H9 (cell line): ENCODE measurements at regions not wholly inside any gene's neighbourhood (a gene's known extent, or its start where the extent isn't known, plus 50 kb on each side); places are given as distances from the start of the nearest gene placed in this dataset.

ENCODE experiments used
- DNase-seq: peaks from one replicate; pipeline ENCODE4 v3.0.0-alpha.2; 2017
- H2AFZ ChIP-seq: one replicate; pipeline ENCODE4 v1.6.1; 2013; ENCODE audit warnings: mild to moderate bottlenecking, low read length, control low read depth, moderate library complexity
- H2AK5ac ChIP-seq: 2 replicates; pipeline ENCODE4 v1.6.1; 2013; ENCODE audit warnings: low read length, control low read depth, mixed read lengths; ENCODE audit not compliant: insufficient read length
- H2BK120ac ChIP-seq: one replicate; pipeline ENCODE4 v1.6.1; 2013; ENCODE audit warnings: low read depth, mild to moderate bottlenecking, low read length, control low read depth, inconsistent platforms; ENCODE audit not compliant: poor library complexity, severe bottlenecking
- H2BK12ac ChIP-seq: 2 replicates; pipeline ENCODE4 v1.6.1; 2013; ENCODE audit warnings: low read length, control low read depth, mixed read lengths, low read depth; ENCODE audit not compliant: insufficient read length
- H2BK15ac ChIP-seq: 2 replicates; pipeline ENCODE4 v1.6.1; 2013; ENCODE audit warnings: low read depth, low read length, control low read depth
- H2BK20ac ChIP-seq: one replicate; pipeline ENCODE4 v1.6.1; 2013; ENCODE audit warnings: low read depth, mild to moderate bottlenecking, low read length, control low read depth, inconsistent platforms; ENCODE audit not compliant: poor library complexity, severe bottlenecking
- H2BK5ac ChIP-seq: 2 replicates; pipeline ENCODE4 v1.6.1; 2013; ENCODE audit warnings: low read length, control low read depth, mixed read lengths; ENCODE audit not compliant: insufficient read length
- H3K14ac ChIP-seq: 2 replicates; pipeline ENCODE4 v1.6.1; 2013; ENCODE audit warnings: low read length, control low read depth; ENCODE audit not compliant: insufficient read depth
- H3K18ac ChIP-seq: 2 replicates; pipeline ENCODE4 v1.6.1; 2013; ENCODE audit warnings: low read depth, mild to moderate bottlenecking, mixed read lengths, low read length, control low read depth; ENCODE audit not compliant: insufficient read length
- H3K23ac ChIP-seq: 2 replicates; pipeline ENCODE4 v1.6.1; 2013; ENCODE audit warnings: low read length, control low read depth, mixed read lengths, low read depth; ENCODE audit not compliant: insufficient read length
- H3K23me2 ChIP-seq: 2 replicates; pipeline ENCODE4 v1.6.1; 2013; ENCODE audit warnings: low read depth, mild to moderate bottlenecking, mixed read lengths, low read length, control low read depth; ENCODE audit not compliant: insufficient read length, poor library complexity, severe bottlenecking
- H3K27ac ChIP-seq: 2 replicates; pipeline ENCODE4 v1.5.1; 2013; ENCODE audit warnings: low read length, control low read depth, mixed read lengths, low read depth; ENCODE audit not compliant: insufficient read length
- H3K27me3 ChIP-seq: 2 replicates; pipeline ENCODE4 v1.6.1; 2013; ENCODE audit warnings: low read length, control low read depth, inconsistent platforms; ENCODE audit not compliant: insufficient read depth
- H3K4ac ChIP-seq: 2 replicates; pipeline ENCODE4 v1.6.1; 2013; ENCODE audit warnings: low read depth, mild to moderate bottlenecking, control low read depth, inconsistent platforms, low read length, moderate library complexity
- H3K4me1 ChIP-seq: 2 replicates; pipeline ENCODE4 v1.6.1; 2013; ENCODE audit warnings: low read length, control low read depth, inconsistent platforms; ENCODE audit not compliant: insufficient read depth
- H3K4me2 ChIP-seq: 2 replicates; pipeline ENCODE4 v1.6.1; 2013; ENCODE audit warnings: low read length, control low read depth, mixed read lengths; ENCODE audit not compliant: insufficient read length, insufficient read depth
- H3K56ac ChIP-seq: 2 replicates; pipeline ENCODE4 v1.6.1; 2013; ENCODE audit warnings: low read depth, mild to moderate bottlenecking, mixed read lengths, low read length, control low read depth; ENCODE audit not compliant: insufficient read length
- H3K79me1 ChIP-seq: 2 replicates; pipeline ENCODE4 v1.6.1; 2013; ENCODE audit warnings: low read depth, mild to moderate bottlenecking, moderate library complexity, low read length, control low read depth, inconsistent platforms; ENCODE audit not compliant: insufficient read depth, poor library complexity, severe bottlenecking
- H3K79me2 ChIP-seq: 2 replicates; pipeline ENCODE4 v1.6.1; 2013; ENCODE audit warnings: low read length, control low read depth, inconsistent platforms; ENCODE audit not compliant: insufficient read depth
- H3K9ac ChIP-seq: 2 replicates; pipeline ENCODE4 v1.6.1; 2013; ENCODE audit warnings: low read length, control low read depth, mixed read lengths; ENCODE audit not compliant: insufficient read length; ENCODE audit errors: extremely low read depth
- H3K9me3 ChIP-seq: one replicate; pipeline ENCODE4 v1.6.1; 2013; ENCODE audit warnings: low read depth, low read length, inconsistent platforms; ENCODE audit not compliant: control insufficient read depth
- H3T11ph ChIP-seq: one replicate; pipeline ENCODE4 v1.6.1; 2013; ENCODE audit warnings: mild to moderate bottlenecking, low read length, control low read depth, inconsistent platforms
- H4K20me1 ChIP-seq: one replicate; pipeline ENCODE4 v1.6.1; 2013; ENCODE audit not compliant: control insufficient read depth, insufficient read length, insufficient read depth
- H4K5ac ChIP-seq: 2 replicates; pipeline ENCODE4 v1.6.1; 2013; ENCODE audit warnings: low read depth, mild to moderate bottlenecking, mixed read lengths, low read length, control low read depth; ENCODE audit not compliant: insufficient read length
- H4K8ac ChIP-seq: replicated peaks from 2 replicates; pipeline ENCODE4 v1.6.1; 2013; ENCODE audit warnings: low read length, control low read depth, mixed read lengths, low read depth; ENCODE audit not compliant: insufficient read length
- H4K91ac ChIP-seq: 2 replicates; pipeline ENCODE4 v1.6.1; 2013; ENCODE audit warnings: low read depth, mild to moderate bottlenecking, moderate library complexity, mixed read lengths, low read length, control low read depth; ENCODE audit not compliant: insufficient read length
- H3K27ac Mint-ChIP-seq, 3 experiments: 2 replicates in 2 of 3; 3 replicates in 1 of 3; pipeline ENCODE4 v1.8.0; 2020 to 2021; ENCODE audit warnings: mixed read lengths in 3 of 3, mild to moderate bottlenecking in 1 of 3, moderate library complexity in 1 of 3
- H3K27me3 Mint-ChIP-seq: 2 replicates; pipeline ENCODE4 v1.8.0; 2021; ENCODE audit warnings: low read depth, mild to moderate bottlenecking, moderate library complexity, mixed read lengths
- H3K36me3 Mint-ChIP-seq, 3 experiments: 2 replicates in 2 of 3; 3 replicates in 1 of 3; pipeline ENCODE4 v1.8.0; 2020 to 2021; ENCODE audit warnings: low read depth in 3 of 3, mixed read lengths in 3 of 3; ENCODE audit not compliant: insufficient read depth in 1 of 3
- H3K4me1 Mint-ChIP-seq, 2 experiments: 2 replicates each; pipeline ENCODE4 v1.8.0; 2020; ENCODE audit warnings: mixed read lengths in 2 of 2
- H3K4me3 Mint-ChIP-seq, 2 experiments: 2 replicates in 1 of 2; 3 replicates in 1 of 2; pipeline ENCODE4 v1.8.0; 2020 to 2021; ENCODE audit warnings: mild to moderate bottlenecking in 2 of 2, mixed read lengths in 2 of 2, moderate library complexity in 1 of 2
- H3K9me3 Mint-ChIP-seq, 2 experiments: 2 replicates in 1 of 2; 3 replicates in 1 of 2; pipeline ENCODE4 v1.8.0; 2020; ENCODE audit warnings: mild to moderate bottlenecking in 2 of 2, mixed read lengths in 2 of 2, moderate library complexity in 1 of 2
- WGBS: extraction: QIAGEN DNeasy Blood & Tissue Kit; methylation state at CpG from one replicate; pipeline ENCODE4 v1.1.7; 2013; ENCODE audit warnings: missing lambda C conversion rate, low lambda C conversion rate, mixed read lengths; ENCODE audit not compliant: insufficient read length; ENCODE audit errors: extremely low coverage; 5-methylcytosine and 5-hydroxymethylcytosine counted together
- TF ChIP-seq, protein P1 (sequence below): fragments of 200-600 bp; sonication (generic); conservative IDR thresholded peaks from 3 replicates; pipeline ENCODE4 v1.8.0; 2021; ENCODE audit warnings: antibody characterized with exemption, mild to moderate bottlenecking

DNA sequence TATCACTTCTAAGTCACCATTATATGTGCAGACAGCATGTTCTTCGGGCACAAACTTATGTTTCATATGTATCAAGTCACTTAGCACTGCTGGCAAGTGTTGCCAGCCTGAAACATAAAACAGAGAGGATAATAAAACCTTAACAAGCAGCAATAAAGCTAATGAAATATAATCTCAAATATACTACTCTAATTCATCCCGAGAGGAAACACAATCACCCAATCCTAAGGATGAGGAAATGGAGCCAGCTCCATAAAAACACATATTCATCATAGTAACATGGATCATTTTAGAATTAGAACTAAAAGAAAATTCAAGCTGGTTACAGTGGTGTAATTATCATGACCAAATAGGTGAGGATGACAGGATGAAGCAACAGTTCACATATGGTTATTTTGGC lies 1072.7 kb downstream of the EPHA3 start:
- Histone ChIP-seq H3K79me1 (no peaks in the 10 kb centered on the region), H2BK12ac (no peak overlapping the region), H3K27me3 (no peaks in the 10 kb centered on the region), H3K9me3 (no peaks in the 10 kb centered on the region), H4K8ac (no peak overlapping the region), H3K18ac (no peak overlapping the region), H2BK15ac (no peak overlapping the region), H2BK120ac (no peak overlapping the region), H3K4ac (no peak overlapping the region), H2BK20ac (no peak overlapping the region), H4K91ac (no peak overlapping the region), H4K20me1 (no peaks in the 10 kb centered on the region), H2AK5ac (no peak overlapping the region), H3K79me2 (no peaks in the 10 kb centered on the region), H3K4me1 (no peaks in the 10 kb centered on the region), H4K5ac (no peak overlapping the region), H3K23ac (no peak overlapping the region), H2BK5ac (no peak overlapping the region), H2AFZ (no peak overlapping the region), H3K56ac (no peak overlapping the region), H3K14ac (no peak overlapping the region), H3K23me2 (no peaks in the 10 kb centered on the region), H3K9ac (no peak overlapping the region), H3T11ph (no peak overlapping the region), H3K4me2 (no peak overlapping the region), H3K27ac (no peak overlapping the region)
- no peak overlapping the region for H3K4me3 Mint-ChIP-seq
- no CpG with 5 or more reads among the region's 2 CpGs for WGBS
- no peaks in the 10 kb centered on the region for H3K27me3 Mint-ChIP-seq
- TF ChIP-seq, protein P1, sequence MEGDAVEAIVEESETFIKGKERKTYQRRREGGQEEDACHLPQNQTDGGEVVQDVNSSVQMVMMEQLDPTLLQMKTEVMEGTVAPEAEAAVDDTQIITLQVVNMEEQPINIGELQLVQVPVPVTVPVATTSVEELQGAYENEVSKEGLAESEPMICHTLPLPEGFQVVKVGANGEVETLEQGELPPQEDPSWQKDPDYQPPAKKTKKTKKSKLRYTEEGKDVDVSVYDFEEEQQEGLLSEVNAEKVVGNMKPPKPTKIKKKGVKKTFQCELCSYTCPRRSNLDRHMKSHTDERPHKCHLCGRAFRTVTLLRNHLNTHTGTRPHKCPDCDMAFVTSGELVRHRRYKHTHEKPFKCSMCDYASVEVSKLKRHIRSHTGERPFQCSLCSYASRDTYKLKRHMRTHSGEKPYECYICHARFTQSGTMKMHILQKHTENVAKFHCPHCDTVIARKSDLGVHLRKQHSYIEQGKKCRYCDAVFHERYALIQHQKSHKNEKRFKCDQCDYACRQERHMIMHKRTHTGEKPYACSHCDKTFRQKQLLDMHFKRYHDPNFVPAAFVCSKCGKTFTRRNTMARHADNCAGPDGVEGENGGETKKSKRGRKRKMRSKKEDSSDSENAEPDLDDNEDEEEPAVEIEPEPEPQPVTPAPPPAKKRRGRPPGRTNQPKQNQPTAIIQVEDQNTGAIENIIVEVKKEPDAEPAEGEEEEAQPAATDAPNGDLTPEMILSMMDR: no peak
- peaks cover 0 to 2% (median 2%) of the 10 kb centered on the region in 3 experiments; a peak in 3 of 7 replicates for H3K36me3 Mint-ChIP-seq
- no peak overlapping the region for H3K27ac Mint-ChIP-seq
- DNase-seq: no peak
- peaks cover 0 to 2% of the 10 kb centered on the region in 2 experiments; a peak in 1 of 4 replicates for H3K4me1 Mint-ChIP-seq
- H3K9me3 Mint-ChIP-seq: peaks cover 0 to 2% of the 10 kb centered on the region in 2 experiments; a peak in 1 of 5 replicates
